HEK293 (cell line): ENCODE measurements at regions not wholly inside any gene's neighbourhood (a gene's known extent, or its start where the extent isn't known, plus 50 kb on each side); places are given as distances from the start of the nearest gene placed in this dataset.

Experiments used
- ATF2 ChIP-seq: fragments of 450-650 bp; formaldehyde crosslinking; IDR thresholded peaks from 2 replicates; pipeline ENCODE4 v1.5.1; 2016; ENCODE audit warnings: missing biosample characterization, missing genetic modification characterization, low read depth
- CTCF ChIP-seq: fragments of 450-650 bp; formaldehyde crosslinking; IDR thresholded peaks from 2 replicates; pipeline ENCODE4 v1.5.1; 2016; ENCODE audit warnings: missing biosample characterization, missing genetic modification characterization
- REST ChIP-seq: fragments of 450-650 bp; formaldehyde crosslinking; IDR thresholded peaks from 2 replicates; pipeline ENCODE4 v1.5.1; 2016; ENCODE audit warnings: missing biosample characterization, missing genetic modification characterization
- ZBTB10 ChIP-seq: fragments of 450-650 bp; formaldehyde crosslinking; IDR thresholded peaks from 2 replicates; pipeline ENCODE4 v1.5.1; 2016; ENCODE audit warnings: missing biosample characterization, missing genetic modification characterization
- ZBTB8A ChIP-seq: fragments of 450-650 bp; formaldehyde crosslinking; IDR thresholded peaks from 2 replicates; pipeline ENCODE4 v1.5.1; 2016; ENCODE audit warnings: missing biosample characterization, missing genetic modification characterization
- ZNF26 ChIP-seq: fragments of 450-650 bp; formaldehyde crosslinking; IDR thresholded peaks from 2 replicates; pipeline ENCODE4 v1.5.1; 2016; ENCODE audit warnings: missing biosample characterization, missing genetic modification characterization
- ZNF274 ChIP-seq, 2 experiments: fragments of 200-500 bp in 1 of 2; fragments of 450-650 bp in 1 of 2; sonication (Bioruptor generic) in 1 of 2; formaldehyde crosslinking in 1 of 2; IDR thresholded peaks; 2 replicates each; pipeline versions ENCODE4 v1.5.1 to v1.6.1; 2014 to 2016; ENCODE audit warnings: borderline replicate concordance in 1 of 2, inconsistent platforms in 1 of 2, low read length in 1 of 2, missing biosample characterization in 1 of 2, missing genetic modification characterization in 1 of 2
- ZNF513 ChIP-seq: fragments of 450-650 bp; IDR thresholded peaks from 2 replicates; pipeline ENCODE4 v1.5.1; 2018; ENCODE audit warnings: missing biosample characterization, missing genetic modification characterization
- ZNF610 ChIP-seq: fragments of 450-650 bp; formaldehyde crosslinking; IDR thresholded peaks from 2 replicates; pipeline ENCODE4 v1.5.1; 2016; ENCODE audit warnings: missing biosample characterization, missing genetic modification characterization, borderline replicate concordance
- ZNF629 ChIP-seq: fragments of 450-650 bp; formaldehyde crosslinking; IDR thresholded peaks from 2 replicates; pipeline ENCODE4 v1.5.1; 2017; ENCODE audit warnings: missing biosample characterization, missing genetic modification characterization
- ZNF639 ChIP-seq: fragments of 450-650 bp; formaldehyde crosslinking; IDR thresholded peaks from 2 replicates; pipeline ENCODE4 v1.5.1; 2016; ENCODE audit warnings: missing biosample characterization, missing genetic modification characterization
- ZNF670 ChIP-seq: fragments of 450-650 bp; formaldehyde crosslinking; IDR thresholded peaks from 2 replicates; pipeline ENCODE4 v1.5.1; 2016; ENCODE audit warnings: missing biosample characterization, missing genetic modification characterization, low read depth
- ZNF76 ChIP-seq: fragments of 450-650 bp; formaldehyde crosslinking; IDR thresholded peaks from 2 replicates; pipeline ENCODE4; 2016; ENCODE audit warnings: low read depth, missing biosample characterization, missing genetic modification characterization, borderline replicate concordance
- ZSCAN5A ChIP-seq: fragments of 450-650 bp; formaldehyde crosslinking; IDR thresholded peaks from 2 replicates; pipeline ENCODE4 v1.5.1; 2016; ENCODE audit warnings: missing biosample characterization, missing genetic modification characterization

- no peak for TF ChIP-seq CTCF (tag by site-specific recombination)
- TF ChIP-seq ZBTB8A (tag by site-specific recombination) = no peak
- no peak for TF ChIP-seq ZNF610 (tag by site-specific recombination)
- no peak for TF ChIP-seq ATF2 (tag by site-specific recombination)
- no peak for TF ChIP-seq ZNF670 (tag by site-specific recombination)
- TF ChIP-seq ZNF639 (tag by site-specific recombination) = no peak
- no peak for TF ChIP-seq ZNF629
- no peak for TF ChIP-seq ZNF274 (IDR thresholded peaks at IDR 0.05; ENCODE audit: low read length)
- no peak for TF ChIP-seq ZNF274 (tag by site-specific recombination; IDR thresholded peaks at IDR 0.05; ENCODE audit: borderline replicate concordance)
- TF ChIP-seq ZSCAN5A (tag by site-specific recombination) = no peak
- no peak for TF ChIP-seq REST (tag by site-specific recombination)
- no peak for TF ChIP-seq ZNF76 (tag by site-specific recombination)
- TF ChIP-seq ZNF513 (tag by site-specific recombination) = no peak
- no peak for TF ChIP-seq ZNF26 (tag by site-specific recombination)
- no peak for TF ChIP-seq ZBTB10 (tag by site-specific recombination)
Measured at GRCh38 chr1:90143591-90143990, 148.7 kb downstream of the ZNF326 start.
